Sigmoid colon (tissue), 6 donors: ENCODE measurements at regions not wholly inside any gene's neighbourhood (a gene's known extent, or its start where the extent isn't known, plus 50 kb on each side); places are given as distances from the start of the nearest gene placed in this dataset.
A peak's percentile ranks its signal among the peaks of the same experiment; 100 is the strongest.

Source experiments
- DNase-seq: peaks from one replicate; pipeline ENCODE4 v3.0.0-alpha.2; 2019
- H3K27ac ChIP-seq, 4 donors: fragments of 200-600 bp; sonication (generic); one replicate each; pipeline ENCODE4 v1.5.1; 2016 to 2019; ENCODE audit warnings: mild to moderate bottlenecking in 1 of 4
- H3K27me3 ChIP-seq, 3 donors: fragments of 200-600 bp; sonication (generic); one replicate each; pipeline ENCODE4 v1.5.1; 2019; ENCODE audit warnings: mild to moderate bottlenecking in 1 of 3
- H3K36me3 ChIP-seq, 4 donors: fragments of 200-600 bp; sonication (generic); one replicate each; pipeline ENCODE4 v1.5.1; 2016 to 2019
- H3K4me1 ChIP-seq, 4 donors: fragments of 200-600 bp; sonication (generic); one replicate each; pipeline ENCODE4 v1.5.1; 2017 to 2019
- H3K4me3 ChIP-seq, 4 donors: fragments of 200-600 bp; sonication (generic); one replicate each; pipeline ENCODE4 v1.5.1; 2017 to 2019; ENCODE audit warnings: mild to moderate bottlenecking in 2 of 4, moderate library complexity in 1 of 4
- H3K9me3 ChIP-seq, 4 donors: fragments of 200-600 bp in 3 of 4; sonication (generic) in 3 of 4; one replicate each; pipeline versions ENCODE4 v1.5.1 to v1.6.1; 2013 to 2019
- EP300 ChIP-seq, 4 donors: sonication (generic); formaldehyde crosslinking; IDR thresholded peaks; one replicate each; pipeline ENCODE4 v1.6.1; 2017; ENCODE audit warnings: antibody characterized with exemption in 4 of 4
- POLR2A ChIP-seq, 2 donors: fragments of 450-650 bp; IDR thresholded peaks; one replicate each; pipeline ENCODE4 v1.6.1; 2016; ENCODE audit warnings: antibody characterized with exemption in 2 of 2, mild to moderate bottlenecking in 2 of 2, moderate library complexity in 2 of 2
- POLR2AphosphoS5 ChIP-seq, 4 donors: sonication (generic); formaldehyde crosslinking; IDR thresholded peaks; one replicate each; pipeline ENCODE4 v1.6.1; 2017; ENCODE audit warnings: antibody characterized with exemption in 4 of 4
- WGBS, 2 donors: extraction: QIAGEN DNeasy Blood & Tissue Kit; methylation state at CpG; one replicate each; pipeline ENCODE4 v1.1.7; 2013; 5-methylcytosine and 5-hydroxymethylcytosine counted together
- intact Hi-C: fragments of 100-400 bp; cut with DNase I; formaldehyde crosslinking; loops from one replicate; pipeline ENCODE4 v1.15.1; 2023
- TF ChIP-seq, protein P1 (sequence below), 4 experiments: fragments of 450-650 bp in 3 of 4; fragments of 200-600 bp in 1 of 4; IDR thresholded peaks; one replicate each; pipeline ENCODE4 v1.5.1; 2016 to 2019; ENCODE audit warnings: antibody characterized with exemption in 4 of 4, mild to moderate bottlenecking in 3 of 4, moderate library complexity in 2 of 4
- donor health status: healthy with polysubstance abuse.
- donor health status: healthy.

DNA sequence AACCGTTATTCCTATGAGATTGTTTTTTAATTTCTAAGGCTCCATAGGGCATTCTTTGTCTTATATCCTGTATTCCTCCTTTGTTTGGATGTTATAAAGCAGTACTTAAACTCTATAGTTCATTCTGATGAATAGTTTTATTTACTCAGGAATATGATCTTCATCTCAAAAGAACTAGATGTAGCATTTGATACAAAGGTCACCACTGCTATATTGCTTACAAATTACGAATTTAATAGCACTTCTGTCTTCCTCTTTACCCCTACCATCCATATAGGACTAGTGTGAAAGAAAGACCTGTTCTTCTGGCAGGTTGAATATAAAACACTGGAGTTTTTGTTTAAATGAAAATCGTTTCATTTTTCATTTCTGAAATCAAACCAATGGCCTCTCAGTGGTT lies 468.1 kb upstream of the CXADR start:
- DNase-seq = no peak
- TF ChIP-seq POLR2AphosphoS5 (IDR thresholded peaks at IDR 0.05) (no peak), EP300 (IDR thresholded peaks at IDR 0.05) (no peak), POLR2A (IDR thresholded peaks at IDR 0.05) (no peak)
- TF ChIP-seq, protein P1, sequence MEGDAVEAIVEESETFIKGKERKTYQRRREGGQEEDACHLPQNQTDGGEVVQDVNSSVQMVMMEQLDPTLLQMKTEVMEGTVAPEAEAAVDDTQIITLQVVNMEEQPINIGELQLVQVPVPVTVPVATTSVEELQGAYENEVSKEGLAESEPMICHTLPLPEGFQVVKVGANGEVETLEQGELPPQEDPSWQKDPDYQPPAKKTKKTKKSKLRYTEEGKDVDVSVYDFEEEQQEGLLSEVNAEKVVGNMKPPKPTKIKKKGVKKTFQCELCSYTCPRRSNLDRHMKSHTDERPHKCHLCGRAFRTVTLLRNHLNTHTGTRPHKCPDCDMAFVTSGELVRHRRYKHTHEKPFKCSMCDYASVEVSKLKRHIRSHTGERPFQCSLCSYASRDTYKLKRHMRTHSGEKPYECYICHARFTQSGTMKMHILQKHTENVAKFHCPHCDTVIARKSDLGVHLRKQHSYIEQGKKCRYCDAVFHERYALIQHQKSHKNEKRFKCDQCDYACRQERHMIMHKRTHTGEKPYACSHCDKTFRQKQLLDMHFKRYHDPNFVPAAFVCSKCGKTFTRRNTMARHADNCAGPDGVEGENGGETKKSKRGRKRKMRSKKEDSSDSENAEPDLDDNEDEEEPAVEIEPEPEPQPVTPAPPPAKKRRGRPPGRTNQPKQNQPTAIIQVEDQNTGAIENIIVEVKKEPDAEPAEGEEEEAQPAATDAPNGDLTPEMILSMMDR (IDR thresholded peaks at IDR 0.05) = no peak
- intact Hi-C loops = no loop called here
- H3K4me3 ChIP-seq = no peak overlapping the region
- no peaks in the 10 kb centered on the region for H3K9me3 ChIP-seq
- 21 to 66% methylated on average over 3 of the region's 3 CpGs for WGBS, 2 donors
- H3K36me3 ChIP-seq = no peaks in the 10 kb centered on the region
- H3K27ac ChIP-seq = no peak overlapping the region
- peaks cover 0 to 3% (median 0%) of the 10 kb centered on the region in 3 donors for H3K27me3 ChIP-seq
- no peaks in the 10 kb centered on the region for H3K4me1 ChIP-seq

GRCh38 chr21:17045214-17045853 lies 467.5 kb upstream of the CXADR start:
- Histone ChIP-seq H3K36me3 (no peaks in the 10 kb centered on the region), H3K9me3 (no peaks in the 10 kb centered on the region), H3K27me3 (peaks cover 0 to 3% (median 0%) of the 10 kb centered on the region in 3 donors), H3K27ac (no peak overlapping the region), H3K4me1 (no peaks in the 10 kb centered on the region), H3K4me3 (no peak overlapping the region)
- TF ChIP-seq POLR2A (IDR thresholded peaks at IDR 0.05) = no peak
- no peak for TF ChIP-seq POLR2AphosphoS5 (IDR thresholded peaks at IDR 0.05)
- no peak for TF ChIP-seq EP300 (IDR thresholded peaks at IDR 0.05)
- TF ChIP-seq, protein P1 (IDR thresholded peaks at IDR 0.05) = peak in 1 of 4 experiments; percentile 31
- 50 to 81% methylated on average over 1 of the region's 1 CpG for WGBS, 2 donors
- no peak for DNase-seq
- intact Hi-C loops = no loop called here

- Histone ChIP-seq H3K36me3 (no peaks in the 10 kb centered on the region), H3K4me1 (no peaks in the 10 kb centered on the region), H3K4me3 (no peak overlapping the region), H3K27ac (no peak overlapping the region), H3K27me3 (peaks cover 0 to 3% (median 0%) of the 10 kb centered on the region in 3 donors), H3K9me3 (no peaks in the 10 kb centered on the region)
- 71 to 88% methylated on average over 3 of the region's 3 CpGs for WGBS, 2 donors
- intact Hi-C loops = no loop called here
- TF ChIP-seq POLR2A (IDR thresholded peaks at IDR 0.05) = no peak
- TF ChIP-seq POLR2AphosphoS5 (IDR thresholded peaks at IDR 0.05) = no peak
- no peak for TF ChIP-seq EP300 (IDR thresholded peaks at IDR 0.05)
- TF ChIP-seq, protein P1 (IDR thresholded peaks at IDR 0.05) = no peak
- no peak for DNase-seq
Observed at GRCh38 chr21:17048974-17049373, 463.9 kb upstream of the CXADR start.

GRCh38 chr21:17050156-17050555 lies 462.7 kb upstream of the CXADR start:
- no peak for DNase-seq
- TF ChIP-seq, protein P1 (IDR thresholded peaks at IDR 0.05) = no peak
- no peak for TF ChIP-seq POLR2AphosphoS5 (IDR thresholded peaks at IDR 0.05)
- TF ChIP-seq POLR2A (IDR thresholded peaks at IDR 0.05) = no peak
- TF ChIP-seq EP300 (IDR thresholded peaks at IDR 0.05) = no peak
- intact Hi-C loops = no loop called here

GRCh38 chr21:17050646-17051045 lies 462.2 kb upstream of the CXADR start:
- no peaks in the 10 kb centered on the region for H3K36me3 ChIP-seq
- intact Hi-C loops = no loop called here
- no peak overlapping the region for H3K27ac ChIP-seq
- H3K4me3 ChIP-seq = no peak overlapping the region
- no peaks in the 10 kb centered on the region for H3K4me1 ChIP-seq
- peaks cover 0 to 3% (median 0%) of the 10 kb centered on the region in 3 donors for H3K27me3 ChIP-seq
- WGBS, 2 donors = 81 to 84% methylated on average over 2 of the region's 2 CpGs
- TF ChIP-seq POLR2AphosphoS5 (IDR thresholded peaks at IDR 0.05) = no peak
- no peak for TF ChIP-seq POLR2A (IDR thresholded peaks at IDR 0.05)
- no peak for TF ChIP-seq EP300 (IDR thresholded peaks at IDR 0.05)
- TF ChIP-seq, protein P1 (IDR thresholded peaks at IDR 0.05) = no peak
- no peaks in the 10 kb centered on the region for H3K9me3 ChIP-seq
- DNase-seq = no peak

More at GRCh38 chr21:17050156-17050555, 462.7 kb upstream of the CXADR start:
- Histone ChIP-seq H3K27me3 (peaks cover 0 to 3% (median 0%) of the 10 kb centered on the region in 3 donors), H3K4me3 (no peak overlapping the region), H3K27ac (no peak overlapping the region), H3K4me1 (no peaks in the 10 kb centered on the region), H3K36me3 (no peaks in the 10 kb centered on the region), H3K9me3 (no peaks in the 10 kb centered on the region)
- 76 to 78% methylated on average over 1 of the region's 1 CpG for WGBS, 2 donors
